Lower leg skin (tissue), 4 donors: ENCODE measurements at regions not wholly inside any gene's neighbourhood (a gene's known extent, or its start where the extent isn't known, plus 50 kb on each side); places are given as distances from the start of the nearest gene placed in this dataset.
"Not testable (repeated sequence)": the region's sequence is repeated elsewhere in the genome, so short reads cannot be mapped to it uniquely, and the experiment has no call there.

Experiments used
- DNase-seq, 2 donors: peaks; one replicate each; pipeline ENCODE4 v3.0.0-alpha.2; 2019; ENCODE audit warnings: low spot score in 2 of 2
- H3K4me3 ChIP-seq: fragments of 200-600 bp; sonication (generic); 2 replicates; pipeline ENCODE4 v1.5.1; 2017; ENCODE audit warnings: mild to moderate bottlenecking, low read depth; ENCODE audit not compliant: poor library complexity, severe bottlenecking
- POLR2A ChIP-seq, 2 donors: fragments of 450-650 bp; IDR thresholded peaks; one replicate each; pipeline ENCODE4 v1.6.1; 2016 to 2017; ENCODE audit warnings: antibody characterized with exemption in 2 of 2, mild to moderate bottlenecking in 1 of 2, moderate library complexity in 1 of 2
- WGBS, 2 donors: methylation state at CpG; one replicate each; pipeline ENCODE4 v1.1.5; 2018; 5-methylcytosine and 5-hydroxymethylcytosine counted together
- intact Hi-C: fragments of 100-400 bp; cut with DNase I; formaldehyde crosslinking; loops from one replicate; pipeline ENCODE4 v1.15.0; 2023; ENCODE audit warnings: low total_unique reads
- TF ChIP-seq, protein P1 (sequence below), 3 donors: fragments of 450-650 bp; IDR thresholded peaks; one replicate each; pipeline ENCODE4 v1.5.1; 2016; ENCODE audit warnings: antibody characterized with exemption in 3 of 3, mild to moderate bottlenecking in 3 of 3, moderate library complexity in 2 of 3

DNA sequence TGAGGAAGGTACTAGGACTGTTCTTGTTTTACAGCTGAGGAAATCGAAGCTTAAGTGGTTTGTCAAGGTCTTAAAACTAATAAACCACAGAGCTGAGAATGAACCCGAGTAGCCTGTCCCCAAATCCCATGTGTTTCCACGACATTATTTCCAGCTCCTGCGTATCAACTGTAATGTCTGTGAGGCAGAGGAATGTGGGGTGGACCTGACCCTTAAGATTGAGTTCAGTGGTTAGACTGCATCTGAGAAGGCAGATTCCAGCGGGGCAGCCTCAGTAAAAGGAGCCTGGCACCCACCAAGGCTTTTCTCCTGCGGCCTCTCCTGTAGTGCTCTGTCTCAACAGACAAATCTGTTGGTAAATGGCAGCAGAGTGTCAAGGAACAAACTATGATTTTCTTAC lies 81.9 kb upstream of the TMEM178A start:
- 75 to 82% methylated on average over 6 of the region's 6 CpGs for WGBS, 2 donors
- TF ChIP-seq, protein P1, sequence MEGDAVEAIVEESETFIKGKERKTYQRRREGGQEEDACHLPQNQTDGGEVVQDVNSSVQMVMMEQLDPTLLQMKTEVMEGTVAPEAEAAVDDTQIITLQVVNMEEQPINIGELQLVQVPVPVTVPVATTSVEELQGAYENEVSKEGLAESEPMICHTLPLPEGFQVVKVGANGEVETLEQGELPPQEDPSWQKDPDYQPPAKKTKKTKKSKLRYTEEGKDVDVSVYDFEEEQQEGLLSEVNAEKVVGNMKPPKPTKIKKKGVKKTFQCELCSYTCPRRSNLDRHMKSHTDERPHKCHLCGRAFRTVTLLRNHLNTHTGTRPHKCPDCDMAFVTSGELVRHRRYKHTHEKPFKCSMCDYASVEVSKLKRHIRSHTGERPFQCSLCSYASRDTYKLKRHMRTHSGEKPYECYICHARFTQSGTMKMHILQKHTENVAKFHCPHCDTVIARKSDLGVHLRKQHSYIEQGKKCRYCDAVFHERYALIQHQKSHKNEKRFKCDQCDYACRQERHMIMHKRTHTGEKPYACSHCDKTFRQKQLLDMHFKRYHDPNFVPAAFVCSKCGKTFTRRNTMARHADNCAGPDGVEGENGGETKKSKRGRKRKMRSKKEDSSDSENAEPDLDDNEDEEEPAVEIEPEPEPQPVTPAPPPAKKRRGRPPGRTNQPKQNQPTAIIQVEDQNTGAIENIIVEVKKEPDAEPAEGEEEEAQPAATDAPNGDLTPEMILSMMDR (IDR thresholded peaks at IDR 0.05) = no peak
- TF ChIP-seq POLR2A (IDR thresholded peaks at IDR 0.05) = no peak
- intact Hi-C loops = no loop called here
- DNase-seq = no peak
- no peak overlapping the region for H3K4me3 ChIP-seq

DNA sequence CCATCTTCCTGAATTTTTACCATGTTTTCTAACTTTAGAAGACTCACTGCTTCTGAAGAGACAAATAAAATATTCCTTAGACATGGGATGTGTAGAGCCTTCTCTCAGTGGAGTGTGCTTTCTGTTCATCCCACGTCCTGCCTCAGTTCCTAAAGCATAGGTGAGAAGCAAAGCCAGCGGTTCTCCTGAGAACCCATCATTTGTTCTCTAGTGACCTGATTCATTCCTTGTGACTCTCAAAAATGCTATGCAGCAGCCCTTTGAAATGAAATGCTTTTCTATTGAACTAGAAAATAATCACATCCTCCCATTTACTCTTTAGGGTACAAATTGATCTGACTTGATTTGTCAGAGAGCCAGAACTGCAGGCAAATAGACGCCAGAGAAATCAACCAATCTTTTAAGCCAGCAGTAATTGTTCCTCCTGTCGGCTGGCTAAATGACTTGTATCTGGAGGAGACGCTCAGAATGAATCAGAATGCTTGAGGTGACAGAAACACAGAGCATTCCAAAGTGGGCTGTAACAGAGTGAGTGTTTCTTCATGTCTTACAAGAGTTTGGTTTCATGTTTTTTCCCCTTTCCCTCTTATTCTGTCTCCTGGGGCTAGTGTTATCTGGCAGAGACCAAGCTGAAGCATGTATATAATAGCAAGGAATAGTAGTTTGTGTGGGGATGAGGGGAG lies 81.3 kb upstream of the TMEM178A start:
- WGBS, 2 donors = 41 to 44% methylated on average over 5 of the region's 5 CpGs

DNA sequence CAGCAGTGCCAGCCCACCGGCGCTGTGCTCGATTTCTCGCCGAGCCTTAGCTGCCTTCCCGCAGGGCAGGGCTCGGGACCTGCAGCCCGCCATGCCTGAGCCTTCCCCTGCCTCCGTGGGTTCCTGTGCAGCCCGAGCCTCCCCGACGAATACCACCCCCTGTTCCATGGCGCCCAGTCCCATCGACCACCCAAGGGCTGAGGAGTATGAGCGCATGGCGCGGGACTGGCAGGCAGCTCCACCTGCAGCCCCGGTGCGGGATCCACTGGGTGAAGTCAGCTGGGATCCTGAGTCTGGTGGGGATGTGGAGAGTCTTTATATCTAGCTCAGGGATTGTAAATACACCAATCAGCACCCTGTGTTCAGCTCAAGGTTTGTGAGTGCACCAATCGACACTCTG lies 80.2 kb upstream of the TMEM178A start:
- DNase-seq, H3K4me3 ChIP-seq, intact Hi-C loops: not testable (repeated sequence)
- 94 to 99% methylated on average over 15 to 19 of the region's 20 CpGs for WGBS, 2 donors

More for the DNA sequence above, 81.3 kb upstream of the TMEM178A start:
- no peak overlapping the region for H3K4me3 ChIP-seq
- TF ChIP-seq POLR2A (IDR thresholded peaks at IDR 0.05) = no peak
- TF ChIP-seq, protein P1 (IDR thresholded peaks at IDR 0.05) = no peak
- DNase-seq = no peak
- intact Hi-C loops = no loop called here

DNA sequence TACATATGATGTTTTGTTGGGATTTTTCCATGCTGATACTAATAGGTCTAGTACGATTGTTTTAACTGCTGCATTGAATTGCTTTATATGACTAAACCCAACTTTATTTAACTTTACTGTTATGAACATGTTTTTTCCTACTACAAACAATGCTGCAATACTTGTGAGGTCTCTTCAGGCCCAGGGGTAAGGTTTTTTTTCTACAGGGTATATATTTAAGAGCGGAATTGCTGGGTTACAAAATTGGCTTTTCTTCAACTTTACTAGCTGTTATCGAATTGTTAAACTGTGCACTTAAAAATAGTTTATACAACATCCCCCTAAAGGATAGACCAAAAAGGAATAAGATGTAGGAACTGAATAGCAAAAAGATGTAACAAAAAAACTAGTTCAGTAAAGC lies 78.5 kb upstream of the TMEM178A start:
- TF ChIP-seq, protein P1 (IDR thresholded peaks at IDR 0.05) = no peak
- no peak for TF ChIP-seq POLR2A (IDR thresholded peaks at IDR 0.05)
- intact Hi-C loops = no loop called here
- 63 to 94% methylated on average over 3 of the region's 3 CpGs for WGBS, 2 donors
- no peak for DNase-seq
- H3K4me3 ChIP-seq = no peak overlapping the region

DNA sequence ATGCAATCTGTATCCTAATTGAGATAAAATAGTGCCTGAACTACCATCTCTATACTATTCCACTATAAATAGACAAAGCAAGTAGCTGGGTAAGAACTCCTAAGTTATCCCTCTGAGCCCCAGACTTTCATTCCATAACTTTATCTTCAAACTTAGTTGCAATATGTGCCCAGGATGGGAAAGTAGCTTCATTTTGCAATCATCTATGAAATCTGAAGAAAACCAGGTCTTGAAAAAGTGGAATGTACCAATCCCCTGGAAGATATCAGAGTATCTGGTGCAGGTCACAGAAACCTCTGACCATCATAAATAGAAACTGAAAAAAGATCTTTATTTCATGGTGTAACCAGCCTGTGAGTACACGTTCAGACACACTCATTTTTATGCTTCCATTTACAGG lies 78.1 kb upstream of the TMEM178A start:
- no peak overlapping the region for H3K4me3 ChIP-seq
- TF ChIP-seq, protein P1 (IDR thresholded peaks at IDR 0.05) = no peak
- no peak for DNase-seq
- 73 to 82% methylated on average over 1 of the region's 1 CpG for WGBS, 2 donors
- intact Hi-C loops = no loop called here

DNA sequence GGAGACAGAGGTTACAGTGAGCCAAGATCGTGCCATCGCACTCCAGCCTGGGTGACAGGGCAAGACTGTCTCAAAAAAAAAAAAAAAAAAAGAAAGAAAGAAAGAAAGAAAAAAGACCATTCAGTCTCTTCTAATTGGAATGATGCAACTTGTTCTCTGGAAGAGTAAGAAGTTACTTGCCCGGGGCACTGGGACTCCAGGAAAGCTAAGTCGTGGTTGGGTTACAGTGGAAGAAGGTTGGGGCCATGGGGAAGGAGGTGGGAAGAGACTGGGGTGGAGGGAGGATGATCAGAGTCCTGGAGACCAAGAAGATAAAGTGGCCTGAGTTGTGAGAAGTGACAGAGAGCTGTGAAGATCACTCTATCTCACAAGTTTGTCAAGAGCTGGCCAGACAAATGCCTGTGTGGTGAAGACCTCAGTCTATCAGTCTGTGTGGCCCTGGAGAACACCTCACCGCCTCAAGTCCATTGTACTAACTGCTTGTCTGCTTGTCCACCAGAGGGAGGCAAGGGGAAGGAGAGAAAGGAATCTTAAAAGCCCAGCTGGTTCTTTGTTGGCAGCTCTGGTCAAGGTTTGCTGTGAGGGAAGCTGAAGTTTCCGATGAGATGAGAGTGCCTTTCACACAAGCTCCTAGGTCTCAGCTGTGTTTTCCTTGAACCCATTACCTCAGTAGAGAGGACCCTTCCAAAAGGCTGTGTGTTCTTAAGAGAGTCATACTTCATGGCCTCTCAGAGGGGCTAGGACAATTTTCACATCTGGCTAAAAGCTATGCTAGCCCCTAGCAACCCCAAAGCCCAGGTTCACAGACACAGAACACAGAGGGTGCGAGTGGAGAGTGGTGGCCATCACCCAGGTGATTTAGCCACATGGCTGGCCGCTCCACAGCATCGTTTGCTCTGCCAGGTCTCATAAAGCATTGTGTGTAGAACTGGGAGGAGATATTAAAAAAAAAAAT lies 72.0 kb upstream of the TMEM178A start:
- no peak overlapping the region for H3K4me3 ChIP-seq
- intact Hi-C loops = no loop called here
- WGBS, 2 donors = 58% methylated on average over 9 of the region's 9 CpGs
- TF ChIP-seq POLR2A (IDR thresholded peaks at IDR 0.05) = no peak
- TF ChIP-seq, protein P1 (IDR thresholded peaks at IDR 0.05) = no peak
- DNase-seq = peak in 1 of 2 donors; percentile 21
